SK-N-SH (cell line): ENCODE measurements at regions not wholly inside any gene's neighbourhood (a gene's known extent, or its start where the extent isn't known, plus 50 kb on each side); places are given as distances from the start of the nearest gene placed in this dataset.

Source experiments
- CTCF ChIP-seq: fragments of 200-600 bp; sonication (generic); IDR thresholded peaks from 2 replicates; pipeline ENCODE4 v1.6.1; 2017; ENCODE audit warnings: antibody characterized with exemption, mild to moderate bottlenecking, moderate library complexity
- EZH2phosphoT487 ChIP-seq: fragments of 200-600 bp; sonication (generic); IDR thresholded peaks from 2 replicates; pipeline ENCODE4 v1.6.1; 2017; ENCODE audit warnings: low read depth, mixed run types, mild to moderate bottlenecking, antibody characterized with exemption, moderate library complexity, borderline replicate concordance

DNA sequence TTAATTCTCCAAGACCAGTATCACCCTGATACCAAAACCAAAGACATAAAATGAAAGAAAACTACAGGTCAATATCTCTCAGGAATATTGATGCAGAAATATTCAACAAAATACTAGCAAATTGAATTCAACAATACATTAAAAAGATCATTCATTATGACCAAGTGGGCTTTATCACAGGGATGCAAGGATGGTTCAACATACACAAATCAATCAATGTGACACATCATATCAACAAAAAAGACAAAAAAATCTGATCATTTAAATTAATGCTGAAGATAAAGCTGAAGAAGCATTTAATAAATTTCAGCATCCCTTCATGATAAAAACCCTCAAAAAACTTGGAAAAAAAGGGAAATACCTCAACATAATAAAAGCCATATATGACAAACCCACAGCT, 341.4 kb downstream of the GUCY2F start:
- no peak for TF ChIP-seq CTCF
- TF ChIP-seq EZH2phosphoT487: no peak
